DND-41 (cell line): ENCODE measurements at regions not wholly inside any gene's neighbourhood (a gene's known extent, or its start where the extent isn't known, plus 50 kb on each side); places are given as distances from the start of the nearest gene placed in this dataset.

ENCODE experiments used
- ATAC-seq: fragments of 200-7000 bp; cut with Tn5 transposase; 3 replicates; pipeline ENCODE4 v1.9.1; 2021; ENCODE audit warnings: low read depth; ENCODE audit not compliant: insufficient read depth
- DNase-seq: peaks from one replicate; pipeline ENCODE4 v3.0.0-alpha.2; 2020
- H2AFZ ChIP-seq: 2 replicates; pipeline ENCODE4 v1.6.0; 2012; ENCODE audit warnings: low read depth, low read length
- H3K27ac ChIP-seq: 2 replicates; pipeline ENCODE4 v1.5.1; 2012; ENCODE audit warnings: low read length, inconsistent platforms
- H3K27me3 ChIP-seq: fragments of 200-600 bp; sonication (generic); 2 replicates; pipeline ENCODE4 v1.6.0; 2012; ENCODE audit warnings: low read length, mild to moderate bottlenecking, inconsistent platforms; ENCODE audit not compliant: insufficient read depth, poor library complexity
- H3K36me3 ChIP-seq: 2 replicates; pipeline ENCODE4 v1.5.1; 2012; ENCODE audit warnings: low read length, inconsistent platforms; ENCODE audit not compliant: insufficient read depth
- H3K4me1 ChIP-seq: 2 replicates; pipeline ENCODE4 v1.5.1; 2012; ENCODE audit warnings: mild to moderate bottlenecking, low read length; ENCODE audit not compliant: insufficient read depth
- H3K4me2 ChIP-seq: 2 replicates; pipeline ENCODE4 v1.6.0; 2012; ENCODE audit warnings: mild to moderate bottlenecking, moderate library complexity, low read length, inconsistent platforms; ENCODE audit not compliant: insufficient read depth
- H3K4me3 ChIP-seq, 2 experiments: fragments of 200-600 bp in 1 of 2; shearing (Covaris generic) in 1 of 2; 2 replicates each; pipeline ENCODE4 v1.5.1; 2012 to 2016; ENCODE audit warnings: inconsistent platforms in 2 of 2, low read length in 2 of 2, mild to moderate bottlenecking in 2 of 2, low read depth in 1 of 2, moderate library complexity in 1 of 2
- H3K79me2 ChIP-seq: 2 replicates; pipeline ENCODE4 v1.6.0; 2012; ENCODE audit warnings: low read length, inconsistent platforms; ENCODE audit not compliant: insufficient read depth
- H3K9ac ChIP-seq: 2 replicates; pipeline ENCODE4 v1.6.0; 2012; ENCODE audit warnings: low read depth, mild to moderate bottlenecking, inconsistent platforms, low read length, moderate library complexity
- H3K9me3 ChIP-seq: 2 replicates; pipeline ENCODE4 v1.5.1; 2012; ENCODE audit warnings: low read length, moderate library complexity, mild to moderate bottlenecking, inconsistent platforms; ENCODE audit not compliant: insufficient read depth, severe bottlenecking
- H4K20me1 ChIP-seq: 2 replicates; pipeline ENCODE4 v1.6.0; 2012; ENCODE audit warnings: low read length; ENCODE audit not compliant: insufficient read depth
- CTCF ChIP-seq: IDR thresholded peaks from 2 replicates; pipeline ENCODE4 v1.5.1; 2012; ENCODE audit warnings: borderline replicate concordance, low read length, moderate library complexity, mild to moderate bottlenecking; ENCODE audit not compliant: poor library complexity, severe bottlenecking; ENCODE audit errors: extremely low read depth
- EZH2 ChIP-seq: IDR thresholded peaks from 3 replicates; pipeline ENCODE4 v1.6.1; 2012; ENCODE audit warnings: borderline replicate concordance, low read depth, mild to moderate bottlenecking, moderate library complexity, low read length, inconsistent platforms; ENCODE audit not compliant: severe bottlenecking

- H4K20me1 ChIP-seq = no peaks in the 10 kb centered on the region
These were observed 243.5 kb downstream of the CDH7 start for GRCh38 chr18:65994302-65994701.

GRCh38 chr18:65990944-65991708 lies 240.3 kb downstream of the CDH7 start:
- Histone ChIP-seq H3K9ac (no peak overlapping the region), H3K79me2 (no peaks in the 10 kb centered on the region), H3K4me2 (no peak overlapping the region), H3K4me3 (no peak overlapping the region), H4K20me1 (no peaks in the 10 kb centered on the region), H3K27ac (no peak overlapping the region), H2AFZ (no peak overlapping the region), H3K36me3 (no peaks in the 10 kb centered on the region), H3K27me3 (no peaks in the 10 kb centered on the region), H3K4me1 (no peaks in the 10 kb centered on the region), H3K9me3 (no peaks in the 10 kb centered on the region)
- no peak for DNase-seq
- TF ChIP-seq CTCF = no peak
- no peak for TF ChIP-seq EZH2
- no peak for ATAC-seq

More at GRCh38 chr18:65994302-65994701, 243.5 kb downstream of the CDH7 start:
- H3K79me2 ChIP-seq = no peaks in the 10 kb centered on the region
- no peak overlapping the region for H3K4me2 ChIP-seq
- ATAC-seq (no peak), DNase-seq (no peak)
- H3K36me3 ChIP-seq = no peaks in the 10 kb centered on the region
- H3K27me3 ChIP-seq = no peaks in the 10 kb centered on the region
- no peak overlapping the region for H3K4me3 ChIP-seq
- no peak overlapping the region for H3K9ac ChIP-seq
- no peak for TF ChIP-seq CTCF
- no peak for TF ChIP-seq EZH2
- no peak overlapping the region for H2AFZ ChIP-seq
- H3K9me3 ChIP-seq = no peaks in the 10 kb centered on the region
- no peak overlapping the region for H3K27ac ChIP-seq
- H3K4me1 ChIP-seq = no peaks in the 10 kb centered on the region

- Histone ChIP-seq H3K79me2 (no peaks in the 10 kb centered on the region), H3K27ac (no peak overlapping the region), H2AFZ (no peak overlapping the region), H3K27me3 (no peaks in the 10 kb centered on the region), H3K9ac (no peak overlapping the region), H3K4me1 (no peaks in the 10 kb centered on the region), H3K4me3 (no peak overlapping the region), H3K4me2 (no peak overlapping the region), H3K36me3 (no peaks in the 10 kb centered on the region), H3K9me3 (no peaks in the 10 kb centered on the region), H4K20me1 (no peaks in the 10 kb centered on the region)
- TF ChIP-seq EZH2 = no peak
- DNase-seq = no peak
- no peak for ATAC-seq
These were observed 239.4 kb downstream of the CDH7 start for GRCh38 chr18:65990174-65990690.

- no peak overlapping the region for H3K4me2 ChIP-seq
- no peaks in the 10 kb centered on the region for H3K27me3 ChIP-seq
- no peak for ATAC-seq
- no peaks in the 10 kb centered on the region for H3K36me3 ChIP-seq
- no peak overlapping the region for H3K9ac ChIP-seq
- H3K79me2 ChIP-seq = no peaks in the 10 kb centered on the region
- no peak overlapping the region for H3K27ac ChIP-seq
- H3K4me3 ChIP-seq = no peak overlapping the region
- no peaks in the 10 kb centered on the region for H4K20me1 ChIP-seq
- no peak for TF ChIP-seq CTCF
- TF ChIP-seq EZH2 = no peak
- no peak for DNase-seq
- no peaks in the 10 kb centered on the region for H3K4me1 ChIP-seq
- no peaks in the 10 kb centered on the region for H3K9me3 ChIP-seq
- H2AFZ ChIP-seq = no peak overlapping the region
These were observed 238.2 kb downstream of the CDH7 start for GRCh38 chr18:65988972-65989371.
